Sigmoid colon (tissue), 6 donors: ENCODE measurements at regions not wholly inside any gene's neighbourhood (a gene's known extent, or its start where the extent isn't known, plus 50 kb on each side); places are given as distances from the start of the nearest gene placed in this dataset.

ENCODE experiments used
- DNase-seq: peaks from one replicate; pipeline ENCODE4 v3.0.0-alpha.2; 2019
- H3K27ac ChIP-seq, 4 donors: fragments of 200-600 bp; sonication (generic); one replicate each; pipeline ENCODE4 v1.5.1; 2016 to 2019; ENCODE audit warnings: mild to moderate bottlenecking in 1 of 4
- H3K27me3 ChIP-seq, 3 donors: fragments of 200-600 bp; sonication (generic); one replicate each; pipeline ENCODE4 v1.5.1; 2019; ENCODE audit warnings: mild to moderate bottlenecking in 1 of 3
- H3K36me3 ChIP-seq, 4 donors: fragments of 200-600 bp; sonication (generic); one replicate each; pipeline ENCODE4 v1.5.1; 2016 to 2019
- H3K4me1 ChIP-seq, 4 donors: fragments of 200-600 bp; sonication (generic); one replicate each; pipeline ENCODE4 v1.5.1; 2017 to 2019
- H3K4me3 ChIP-seq, 4 donors: fragments of 200-600 bp; sonication (generic); one replicate each; pipeline ENCODE4 v1.5.1; 2017 to 2019; ENCODE audit warnings: mild to moderate bottlenecking in 2 of 4, moderate library complexity in 1 of 4
- H3K9me3 ChIP-seq, 4 donors: fragments of 200-600 bp in 3 of 4; sonication (generic) in 3 of 4; one replicate each; pipeline versions ENCODE4 v1.5.1 to v1.6.1; 2013 to 2019
- EP300 ChIP-seq, 4 donors: sonication (generic); formaldehyde crosslinking; IDR thresholded peaks; one replicate each; pipeline ENCODE4 v1.6.1; 2017; ENCODE audit warnings: antibody characterized with exemption in 4 of 4
- POLR2A ChIP-seq, 2 donors: fragments of 450-650 bp; IDR thresholded peaks; one replicate each; pipeline ENCODE4 v1.6.1; 2016; ENCODE audit warnings: antibody characterized with exemption in 2 of 2, mild to moderate bottlenecking in 2 of 2, moderate library complexity in 2 of 2
- POLR2AphosphoS5 ChIP-seq, 4 donors: sonication (generic); formaldehyde crosslinking; IDR thresholded peaks; one replicate each; pipeline ENCODE4 v1.6.1; 2017; ENCODE audit warnings: antibody characterized with exemption in 4 of 4
- WGBS, 2 donors: extraction: QIAGEN DNeasy Blood & Tissue Kit; methylation state at CpG; one replicate each; pipeline ENCODE4 v1.1.7; 2013; 5-methylcytosine and 5-hydroxymethylcytosine counted together
- intact Hi-C: fragments of 100-400 bp; cut with DNase I; formaldehyde crosslinking; loops from one replicate; pipeline ENCODE4 v1.15.1; 2023
- TF ChIP-seq, protein P1 (sequence below), 4 experiments: fragments of 450-650 bp in 3 of 4; fragments of 200-600 bp in 1 of 4; IDR thresholded peaks; one replicate each; pipeline ENCODE4 v1.5.1; 2016 to 2019; ENCODE audit warnings: antibody characterized with exemption in 4 of 4, mild to moderate bottlenecking in 3 of 4, moderate library complexity in 2 of 4
- donor health status: healthy with polysubstance abuse.
- donor health status: healthy.

DNA sequence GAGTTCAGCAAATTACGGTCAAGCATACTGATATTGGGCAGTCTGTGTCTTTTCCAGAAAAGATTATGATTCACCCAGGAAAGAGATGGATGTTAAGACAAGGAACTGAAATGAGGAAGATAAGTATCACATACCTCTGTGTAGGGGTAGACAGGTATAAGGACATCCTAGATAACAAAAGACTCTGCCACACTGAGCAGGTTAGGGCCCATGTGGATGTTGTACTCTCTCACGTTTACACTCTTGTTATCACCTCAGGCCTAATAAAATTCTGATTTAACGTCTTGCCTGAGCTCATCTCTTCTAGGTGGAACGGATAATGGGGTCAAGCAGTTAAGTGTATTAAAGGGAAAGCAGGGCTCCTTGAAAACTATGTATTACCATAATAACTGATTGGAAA is 2480.8 kb downstream of the PCDH9 start:
- DNase-seq, result no peak
- no peaks in the 10 kb centered on the region for H3K9me3 ChIP-seq
- H3K27ac ChIP-seq, result no peak overlapping the region
- H3K36me3 ChIP-seq, result no peaks in the 10 kb centered on the region
- H3K27me3 ChIP-seq, result no peaks in the 10 kb centered on the region
- H3K4me1 ChIP-seq, result no peaks in the 10 kb centered on the region
- WGBS, 2 donors, result 52 to 72% methylated on average over 4 of the region's 4 CpGs
- no peak overlapping the region for H3K4me3 ChIP-seq
- TF ChIP-seq EP300 (IDR thresholded peaks at IDR 0.05), result no peak
- TF ChIP-seq, protein P1, sequence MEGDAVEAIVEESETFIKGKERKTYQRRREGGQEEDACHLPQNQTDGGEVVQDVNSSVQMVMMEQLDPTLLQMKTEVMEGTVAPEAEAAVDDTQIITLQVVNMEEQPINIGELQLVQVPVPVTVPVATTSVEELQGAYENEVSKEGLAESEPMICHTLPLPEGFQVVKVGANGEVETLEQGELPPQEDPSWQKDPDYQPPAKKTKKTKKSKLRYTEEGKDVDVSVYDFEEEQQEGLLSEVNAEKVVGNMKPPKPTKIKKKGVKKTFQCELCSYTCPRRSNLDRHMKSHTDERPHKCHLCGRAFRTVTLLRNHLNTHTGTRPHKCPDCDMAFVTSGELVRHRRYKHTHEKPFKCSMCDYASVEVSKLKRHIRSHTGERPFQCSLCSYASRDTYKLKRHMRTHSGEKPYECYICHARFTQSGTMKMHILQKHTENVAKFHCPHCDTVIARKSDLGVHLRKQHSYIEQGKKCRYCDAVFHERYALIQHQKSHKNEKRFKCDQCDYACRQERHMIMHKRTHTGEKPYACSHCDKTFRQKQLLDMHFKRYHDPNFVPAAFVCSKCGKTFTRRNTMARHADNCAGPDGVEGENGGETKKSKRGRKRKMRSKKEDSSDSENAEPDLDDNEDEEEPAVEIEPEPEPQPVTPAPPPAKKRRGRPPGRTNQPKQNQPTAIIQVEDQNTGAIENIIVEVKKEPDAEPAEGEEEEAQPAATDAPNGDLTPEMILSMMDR (IDR thresholded peaks at IDR 0.05), result no peak
- no peak for TF ChIP-seq POLR2AphosphoS5 (IDR thresholded peaks at IDR 0.05)
- TF ChIP-seq POLR2A (IDR thresholded peaks at IDR 0.05), result no peak
- intact Hi-C loops, result no loop called here

- Histone ChIP-seq H3K9me3 (no peaks in the 10 kb centered on the region), H3K4me3 (no peak overlapping the region), H3K4me1 (no peaks in the 10 kb centered on the region), H3K27me3 (no peaks in the 10 kb centered on the region), H3K27ac (no peak overlapping the region), H3K36me3 (no peaks in the 10 kb centered on the region)
- 87 to 90% methylated on average over 2 of the region's 2 CpGs for WGBS, 2 donors
- DNase-seq, result no peak
- TF ChIP-seq POLR2AphosphoS5 (IDR thresholded peaks at IDR 0.05), result no peak
- no peak for TF ChIP-seq EP300 (IDR thresholded peaks at IDR 0.05)
- TF ChIP-seq, protein P1 (IDR thresholded peaks at IDR 0.05), result no peak
- intact Hi-C loops, result no loop called here
These were observed 2483.3 kb downstream of the PCDH9 start for GRCh38 chr13:64746845-64747244.

- H3K27me3 ChIP-seq, result no peaks in the 10 kb centered on the region
- no peaks in the 10 kb centered on the region for H3K4me1 ChIP-seq
- peaks cover 0 to 3% (median 0%) of the 10 kb centered on the region in 4 donors for H3K9me3 ChIP-seq
- no peak overlapping the region for H3K4me3 ChIP-seq
- intact Hi-C loops, result no loop called here
- H3K36me3 ChIP-seq, result no peaks in the 10 kb centered on the region
- no peak overlapping the region for H3K27ac ChIP-seq
- DNase-seq, result no peak
- TF ChIP-seq EP300 (IDR thresholded peaks at IDR 0.05) (no peak), POLR2A (IDR thresholded peaks at IDR 0.05) (no peak), POLR2AphosphoS5 (IDR thresholded peaks at IDR 0.05) (no peak)
- TF ChIP-seq, protein P1 (IDR thresholded peaks at IDR 0.05), result no peak
- WGBS, 2 donors, result 45 to 72% methylated on average over 2 of the region's 2 CpGs
These were observed 2489.6 kb downstream of the PCDH9 start for GRCh38 chr13:64740493-64740892.

DNA sequence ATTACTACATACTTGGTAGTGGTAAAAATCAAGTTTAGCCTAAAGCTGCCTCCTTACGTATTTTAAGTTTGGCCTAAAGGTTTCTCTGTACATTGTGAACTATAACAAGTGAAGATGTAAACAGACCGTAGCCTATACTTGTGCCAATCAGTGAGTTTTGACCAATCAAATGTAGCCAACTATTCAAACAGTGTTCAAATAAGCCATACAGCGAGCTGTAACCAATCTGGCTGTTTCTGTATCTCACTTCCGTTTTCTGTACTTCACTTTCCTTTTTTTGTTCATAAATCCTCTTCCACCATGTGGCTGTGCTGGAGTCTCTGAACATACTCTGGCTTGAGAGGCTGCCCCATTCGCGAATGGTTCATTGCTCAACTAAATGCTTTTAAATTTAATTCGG is 2504.6 kb downstream of the PCDH9 start:
- H3K27me3 ChIP-seq, result no peaks in the 10 kb centered on the region
- intact Hi-C loops, result no loop called here
- H3K4me1 ChIP-seq, result no peaks in the 10 kb centered on the region
- 83 to 89% methylated on average over 7 of the region's 7 CpGs for WGBS, 2 donors
- H3K36me3 ChIP-seq, result no peaks in the 10 kb centered on the region
- DNase-seq, result no peak
- TF ChIP-seq POLR2AphosphoS5 (IDR thresholded peaks at IDR 0.05), result no peak
- no peak overlapping the region for H3K4me3 ChIP-seq
- H3K27ac ChIP-seq, result no peak overlapping the region
- no peaks in the 10 kb centered on the region for H3K9me3 ChIP-seq

GRCh38 chr13:64723724-64724123 is 2506.4 kb downstream of the PCDH9 start:
- intact Hi-C loops, result no loop called here
- Histone ChIP-seq H3K36me3 (no peaks in the 10 kb centered on the region), H3K9me3 (no peaks in the 10 kb centered on the region), H3K4me1 (no peaks in the 10 kb centered on the region), H3K27ac (no peak overlapping the region), H3K27me3 (no peaks in the 10 kb centered on the region), H3K4me3 (no peak overlapping the region)
- WGBS, 2 donors, result 53 to 59% methylated on average over 2 of the region's 2 CpGs
- TF ChIP-seq, protein P1 (IDR thresholded peaks at IDR 0.05), result no peak
- TF ChIP-seq EP300 (IDR thresholded peaks at IDR 0.05) (no peak), POLR2AphosphoS5 (IDR thresholded peaks at IDR 0.05) (no peak), POLR2A (IDR thresholded peaks at IDR 0.05) (no peak)
- DNase-seq, result no peak
